GM13976 (cell line): ENCODE measurements at regions not wholly inside any gene's neighbourhood (a gene's known extent, or its start where the extent isn't known, plus 50 kb on each side); places are given as distances from the start of the nearest gene placed in this dataset.

Experiments used
- DNase-seq: peaks from one replicate; pipeline ENCODE4 v3.0.0; 2012; ENCODE audit warnings: low spot score
- CTCF ChIP-seq: IDR thresholded peaks from 2 replicates; pipeline ENCODE4 v1.5.1; 2012; ENCODE audit warnings: borderline replicate concordance, mild to moderate bottlenecking; ENCODE audit not compliant: insufficient read depth; ENCODE audit errors: extremely low read depth, missing control alignments, control extremely low read depth
- in situ Hi-C: fragments of 300-500 bp; cut with MboI; formaldehyde crosslinking; loops from one replicate; pipeline ENCODE4 v1.12.0; 2022; ENCODE audit warnings: low sequenced_read_pairs, mixed read lengths, inconsistent platforms; ENCODE audit not compliant: unreplicated experiment

- in situ Hi-C loops, result no loop called here
- TF ChIP-seq CTCF, result no peak
- DNase-seq, result no peak
These were observed 57.0 kb upstream of the PNMA1 start for GRCh38 chr14:73770977-73771847.

GRCh38 chr14:73768107-73768506 lies 53.9 kb upstream of the PNMA1 start:
- in situ Hi-C loops, result no loop called here
- TF ChIP-seq CTCF, result no peak
- no peak for DNase-seq

DNA sequence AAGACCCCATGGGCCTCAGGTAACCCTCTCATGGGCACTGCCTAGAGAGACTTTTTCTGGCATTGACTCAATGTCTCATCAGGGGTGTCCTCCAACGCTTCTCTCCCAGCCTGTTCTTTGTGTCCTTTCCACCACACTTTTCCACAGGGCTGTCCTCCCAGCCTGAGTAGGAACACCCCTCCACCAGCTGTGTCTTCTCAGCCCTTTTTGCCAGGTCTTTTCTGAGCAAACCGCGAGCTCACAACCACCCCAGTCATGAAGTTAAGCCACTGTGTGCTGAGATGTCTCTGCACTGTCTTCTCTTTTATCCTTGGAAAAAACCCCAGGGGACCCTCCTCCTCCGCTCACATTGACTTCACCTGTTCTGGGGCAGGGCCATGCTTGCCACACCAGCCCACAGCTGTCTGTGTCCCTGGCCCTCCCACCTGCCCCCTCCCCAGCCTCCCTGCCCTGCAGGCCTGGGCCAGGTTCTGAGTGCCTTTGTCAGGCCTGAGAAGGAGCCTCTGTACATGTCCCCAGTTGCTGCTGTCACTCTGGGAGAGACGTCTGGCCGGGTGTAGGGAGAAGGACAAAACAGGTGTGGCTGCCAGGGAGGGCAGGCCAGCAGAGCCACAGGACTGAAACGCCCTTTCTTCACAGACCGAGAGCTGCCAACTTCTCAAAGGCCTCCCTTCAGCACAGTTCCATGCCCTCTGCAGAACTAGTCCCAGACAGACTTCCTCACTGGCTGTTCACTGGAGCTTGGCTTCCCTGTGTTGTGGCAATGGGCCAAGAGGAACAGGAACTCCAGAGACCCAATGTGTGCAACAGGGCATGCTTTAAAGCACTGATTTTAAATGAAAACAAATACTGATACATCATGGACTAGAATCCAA lies 50.5 kb upstream of the PNMA1 start:
- in situ Hi-C loops, result no loop called here
- TF ChIP-seq CTCF, result no peak
- DNase-seq, result no peak
